Mammary epithelial cell (primary cell): ENCODE measurements at regions not wholly inside any gene's neighbourhood (a gene's known extent, or its start where the extent isn't known, plus 50 kb on each side); places are given as distances from the start of the nearest gene placed in this dataset.

Source experiments
- CTCF ChIP-seq, 2 donors: IDR thresholded peaks in 1 of 2; conservative IDR thresholded peaks in 1 of 2; 2 replicates each; pipeline ENCODE4 v1.5.1; 2011 to 2012; ENCODE audit warnings: inconsistent platforms in 2 of 2, low read length in 2 of 2, mild to moderate bottlenecking in 2 of 2, control low read depth in 1 of 2, low read depth in 1 of 2; ENCODE audit not compliant: insufficient read depth in 1 of 2; ENCODE audit errors: extremely low read depth in 1 of 2
- EZH2 ChIP-seq: IDR thresholded peaks from 2 replicates; pipeline ENCODE4 v1.6.1; 2012; ENCODE audit warnings: low read length, inconsistent platforms, borderline replicate concordance

GRCh38 chr10:124146483-124146882 is 53.1 kb upstream of the CHST15 start:
- no peak for TF ChIP-seq CTCF (conservative IDR thresholded peaks at IDR 0.05 in 1 of 2, IDR thresholded peaks at IDR 0.05 in 1 of 2; ENCODE audit: extremely low read depth in 1 of 2, insufficient read depth in 1 of 2, low read depth in 1 of 2, low read length in 2 of 2)
- no peak for TF ChIP-seq EZH2
